Brain microvascular endothelial cell (primary cell): ENCODE measurements at regions not wholly inside any gene's neighbourhood (a gene's known extent, or its start where the extent isn't known, plus 50 kb on each side); places are given as distances from the start of the nearest gene placed in this dataset.

ENCODE experiments used
- DNase-seq: peaks from one replicate; pipeline ENCODE4 v3.0.0-alpha.2; 2020
- H3K27ac ChIP-seq: fragments of 250-450 bp; sonication (Bioruptor Pico); 2 replicates; pipeline ENCODE4 v1.5.1; 2020; ENCODE audit warnings: mild to moderate bottlenecking, moderate library complexity
- H3K27me3 ChIP-seq: fragments of 250-450 bp; sonication (Bioruptor Pico); replicated peaks from 2 replicates; pipeline ENCODE4 v1.5.1; 2020; ENCODE audit warnings: mild to moderate bottlenecking
- H3K36me3 ChIP-seq: fragments of 250-450 bp; sonication (Bioruptor Pico); replicated peaks from 2 replicates; pipeline ENCODE4 v1.5.1; 2020; ENCODE audit warnings: mild to moderate bottlenecking
- H3K4me3 ChIP-seq: 2 replicates; pipeline ENCODE4 v1.5.1; 2011; ENCODE audit warnings: low read depth, mild to moderate bottlenecking, control low read depth, low read length, moderate library complexity
- CTCF ChIP-seq: IDR thresholded peaks from 2 replicates; pipeline ENCODE4 v1.5.1; 2011; ENCODE audit warnings: low read depth, mild to moderate bottlenecking, moderate library complexity, low read length, control low read depth, inconsistent platforms; ENCODE audit errors: missing control alignments
- in situ Hi-C: cut with HindIII; loops from 2 replicates; pipeline ENCODE4 v1.10.0; 2017; ENCODE audit warnings: low sequenced_read_pairs, low pct_ligation_motif_present

- Histone ChIP-seq H3K4me3 (no peak overlapping the region), H3K27me3 (no peaks in the 10 kb centered on the region), H3K36me3 (no peaks in the 10 kb centered on the region), H3K27ac (no peak overlapping the region)
- DNase-seq, result no peak
- in situ Hi-C loops, result no loop called here
- no peak for TF ChIP-seq CTCF
Observed at GRCh38 chr9:108417726-108418125, 438.1 kb downstream of the ACTL7B start.

GRCh38 chr9:108417312-108417711 lies 438.5 kb downstream of the ACTL7B start:
- DNase-seq, result no peak
- no peak for TF ChIP-seq CTCF
- Histone ChIP-seq H3K36me3 (no peaks in the 10 kb centered on the region), H3K27me3 (no peaks in the 10 kb centered on the region), H3K27ac (no peak overlapping the region), H3K4me3 (no peak overlapping the region)
- in situ Hi-C loops, result no loop called here

- peak; percentile 38 for TF ChIP-seq CTCF
- Histone ChIP-seq H3K27ac (no peak overlapping the region), H3K36me3 (no peaks in the 10 kb centered on the region), H3K27me3 (no peaks in the 10 kb centered on the region), H3K4me3 (no peak overlapping the region)
- DNase-seq, result no peak
- in situ Hi-C loops, result no loop called here
Observed at GRCh38 chr9:108416324-108416723, 439.5 kb downstream of the ACTL7B start.

GRCh38 chr9:108413809-108414208 lies 442.0 kb downstream of the ACTL7B start:
- H3K4me3 ChIP-seq, result no peak overlapping the region
- no peaks in the 10 kb centered on the region for H3K27me3 ChIP-seq
- TF ChIP-seq CTCF, result no peak
- H3K27ac ChIP-seq, result no peak overlapping the region
- no peaks in the 10 kb centered on the region for H3K36me3 ChIP-seq
- in situ Hi-C loops, result no loop called here
- no peak for DNase-seq

- no peak overlapping the region for H3K27ac ChIP-seq
- in situ Hi-C loops, result no loop called here
- H3K36me3 ChIP-seq, result no peaks in the 10 kb centered on the region
- no peaks in the 10 kb centered on the region for H3K27me3 ChIP-seq
- no peak overlapping the region for H3K4me3 ChIP-seq
- no peak for DNase-seq
- TF ChIP-seq CTCF, result no peak
Observed at GRCh38 chr9:108412755-108413154, 443.0 kb downstream of the ACTL7B start.

GRCh38 chr9:108411632-108412031 lies 444.2 kb downstream of the ACTL7B start:
- H3K27me3 ChIP-seq, result no peaks in the 10 kb centered on the region
- H3K36me3 ChIP-seq, result no peaks in the 10 kb centered on the region
- no peak for DNase-seq
- no peak for TF ChIP-seq CTCF
- in situ Hi-C loops, result no loop called here
- H3K4me3 ChIP-seq, result no peak overlapping the region
- H3K27ac ChIP-seq, result no peak overlapping the region
